Heart right ventricle (tissue), 16 donors: ENCODE measurements at regions not wholly inside any gene's neighbourhood (a gene's known extent, or its start where the extent isn't known, plus 50 kb on each side); places are given as distances from the start of the nearest gene placed in this dataset.

Experiments used
- ATAC-seq, 8 donors: fragments of 200-7000 bp; cut with Tn5 transposase; one replicate each; pipeline ENCODE4 v1.9.1; 2020; ENCODE audit warnings: mild to moderate bottlenecking in 8 of 8, moderate library complexity in 8 of 8, moderate number of reproducible peaks in 1 of 8
- DNase-seq, 2 donors: peaks; one replicate each; pipeline ENCODE4 v3.0.0-alpha.2; 2020
- H3K27ac ChIP-seq, 10 donors: fragments of 200-600 bp; sonication (generic) in 2 of 10; one replicate each; pipeline versions ENCODE4 v1.5.0 to v1.8.0; 2020 to 2022; ENCODE audit warnings: mild to moderate bottlenecking in 3 of 10
- H3K27me3 ChIP-seq, 7 donors: fragments of 200-600 bp; one replicate each; pipeline ENCODE4 v1.8.0; 2021 to 2022; ENCODE audit warnings: mild to moderate bottlenecking in 2 of 7
- H3K36me3 ChIP-seq, 9 donors: fragments of 200-600 bp; sonication (generic) in 1 of 9; one replicate each; pipeline versions ENCODE4 v1.5.0 to v1.8.0; 2020 to 2022; ENCODE audit warnings: mild to moderate bottlenecking in 2 of 9
- H3K4me1 ChIP-seq, 9 donors: fragments of 200-600 bp; sonication (generic) in 1 of 9; one replicate each; pipeline versions ENCODE4 v1.5.0 to v1.8.0; 2020 to 2022; ENCODE audit warnings: mild to moderate bottlenecking in 4 of 9
- H3K4me3 ChIP-seq, 10 donors: fragments of 200-600 bp; sonication (generic) in 2 of 10; one replicate each; pipeline versions ENCODE4 v1.5.0 to v1.8.0; 2020 to 2022; ENCODE audit warnings: mild to moderate bottlenecking in 7 of 10, moderate library complexity in 2 of 10
- H3K9me3 ChIP-seq, 11 donors: fragments of 200-600 bp in 10 of 11; sonication (generic) in 2 of 11; one replicate each; pipeline versions ENCODE4 v1.5.0 to v1.8.0; 2013 to 2022; ENCODE audit warnings: mild to moderate bottlenecking in 2 of 11, control low read depth in 1 of 11, moderate library complexity in 1 of 11
- CTCF ChIP-seq, 9 donors: fragments of 200-600 bp; sonication (generic) in 2 of 9; IDR thresholded peaks; one replicate each; pipeline versions ENCODE4 v1.5.0 to v1.8.0; 2021 to 2022; ENCODE audit warnings: antibody characterized with exemption in 9 of 9, mild to moderate bottlenecking in 5 of 9, moderate library complexity in 1 of 9
- WGBS, 2 donors: extraction: QIAGEN DNeasy Blood & Tissue Kit; methylation state at CpG; one replicate each; pipeline ENCODE4 v1.1.7; 2013; ENCODE audit warnings: inconsistent platforms in 1 of 2; 5-methylcytosine and 5-hydroxymethylcytosine counted together
- intact Hi-C, 10 donors: fragments of 100-400 bp; cut with DNase I; formaldehyde crosslinking; loops; one replicate each; pipeline versions ENCODE4 v1.11.1 to v1.14.2; 2022
- donor health status: Arrhythmogenic right ventricular cardiomyopathy.
- donor health status: ischemic (EF 13 %, LVEDD 7.1; RV severe dilation, severe dysfunction).
- donor health status: healthy with polysubstance abuse.
- donor health status: DM: no; HTN: yes; CAD: no.
- donor health status: DM: no; HTN: no; CAD: no.
- donor health status: ischemic (EF 25% LVEDD 6.9; RV normal size, moderate dysfunction).
- donor health status: ischemic (EF 25% LVEDD 5.7; RV mildly dilated, moderate dysfunction).
- donor health status: healthy.
- donor health status: DM: yes; HTN: yes; CAD: no.
- donor health status: Ischemic cardiomyopathy.
- donor health status: ischemic (EF 35%, LVEDD 5.7; RV mildly dilated, moderate dysfunction).
- donor health status: nonischemic (EF 11% LVEDD 7.7; RV severe dilation, severe dysfunction).
- donor health status: DM: yes; HTN: yes; CAD: no.
- donor health status: PGD.
- donor health status: ischemic (EF 29% LVEDD 5.4; RV normal size, mild dysfunction).
- donor health status: nonischemic (EF 23%, LVEDD 6.1; RV moderate dilation, normal function).

DNA sequence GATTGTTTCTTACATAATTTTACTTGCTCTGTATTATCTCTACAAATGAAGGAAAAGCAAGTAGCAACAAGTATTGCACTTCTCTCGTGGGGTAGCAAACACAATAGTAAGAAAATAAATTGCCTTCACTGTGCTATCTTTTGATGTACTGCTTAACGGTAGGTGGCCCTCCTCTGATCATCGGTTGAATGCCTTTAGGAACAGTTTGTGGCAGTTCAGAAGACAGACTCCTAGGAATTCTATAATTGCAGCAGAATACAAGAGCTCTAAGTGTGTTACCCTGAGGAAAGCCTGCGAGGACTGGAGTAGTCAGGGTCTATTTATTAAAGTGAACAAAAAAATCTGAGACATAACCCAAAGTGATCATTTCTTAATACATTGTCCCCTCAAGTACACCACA lies 1135.9 kb downstream of the KCNT2 start:
- ATAC-seq (no peak), DNase-seq (no peak)
- Histone ChIP-seq H3K36me3 (no peaks in the 10 kb centered on the region), H3K4me3 (no peak overlapping the region), H3K27me3 (no peaks in the 10 kb centered on the region), H3K4me1 (no peaks in the 10 kb centered on the region), H3K27ac (no peak overlapping the region), H3K9me3 (peaks cover 0 to 23% (median 5%) of the 10 kb centered on the region in 11 donors)
- WGBS, 2 donors, result 49 to 60% methylated on average over 4 of the region's 4 CpGs
- intact Hi-C loops, result loop anchor here in 1 of 10 donors (5.0 kb wide), 1 partner anchor 1915 kb away; no protein-coding TSS in a partner anchor
- TF ChIP-seq CTCF (IDR thresholded peaks at IDR 0.05), result no peak

- no peak for TF ChIP-seq CTCF (IDR thresholded peaks at IDR 0.05)
- H3K4me1 ChIP-seq, result no peaks in the 10 kb centered on the region
- H3K9me3 ChIP-seq, result peaks cover 0 to 4% (median 0%) of the 10 kb centered on the region in 11 donors
- DNase-seq (no peak), ATAC-seq (no peak)
- intact Hi-C loops, result no loop called here
- H3K36me3 ChIP-seq, result no peaks in the 10 kb centered on the region
- WGBS, 2 donors, result 75 to 84% methylated on average over 1 of the region's 1 CpG
- H3K27ac ChIP-seq, result no peak overlapping the region
- no peaks in the 10 kb centered on the region for H3K27me3 ChIP-seq
- no peak overlapping the region for H3K4me3 ChIP-seq
Measured at GRCh38 chr1:195466639-195467038, 1141.6 kb downstream of the KCNT2 start.

DNA sequence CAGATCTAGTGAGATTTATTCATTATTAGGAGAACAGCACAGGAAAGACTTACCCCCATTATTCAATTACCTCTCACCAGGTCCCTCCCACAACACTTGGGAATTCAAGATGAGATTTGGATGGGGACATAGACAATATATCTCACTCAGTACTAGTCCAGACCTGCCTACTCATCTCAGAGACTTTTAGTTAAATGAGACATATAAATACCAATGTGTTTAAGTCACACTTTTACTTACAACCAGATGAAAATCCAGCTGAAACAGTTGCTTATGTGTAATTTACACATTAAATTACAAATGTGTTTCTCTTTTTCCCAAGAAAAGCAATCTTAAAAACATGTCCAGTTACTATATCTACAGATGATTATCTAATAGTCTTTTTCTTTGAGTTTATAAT lies 1145.6 kb downstream of the KCNT2 start:
- intact Hi-C loops, result no loop called here
- ATAC-seq (no peak), DNase-seq (no peak)
- Histone ChIP-seq H3K27ac (no peak overlapping the region), H3K4me3 (no peak overlapping the region), H3K9me3 (peaks cover 0 to 4% (median 0%) of the 10 kb centered on the region in 11 donors), H3K36me3 (no peaks in the 10 kb centered on the region), H3K27me3 (no peaks in the 10 kb centered on the region), H3K4me1 (no peaks in the 10 kb centered on the region)
- no peak for TF ChIP-seq CTCF (IDR thresholded peaks at IDR 0.05)

DNA sequence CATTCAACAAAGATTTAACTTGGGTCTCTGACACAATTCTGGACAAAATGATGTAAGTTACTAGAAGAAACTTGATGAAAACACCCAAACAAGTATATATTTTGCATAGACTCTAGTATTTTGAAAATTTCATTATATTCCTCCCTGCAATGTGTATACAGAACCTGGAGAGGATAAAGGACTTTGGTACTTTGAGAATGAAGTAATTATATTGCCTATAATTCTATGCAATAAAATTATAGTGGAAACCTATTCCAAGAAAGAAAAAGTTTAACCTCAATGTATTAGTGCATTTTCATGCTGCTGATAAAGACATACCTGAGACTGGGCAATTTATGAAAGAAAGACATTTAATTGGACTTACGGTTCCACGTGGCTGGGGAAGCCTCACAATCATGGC lies 1146.1 kb downstream of the KCNT2 start:
- H3K4me1 ChIP-seq, result no peaks in the 10 kb centered on the region
- H3K9me3 ChIP-seq, result peaks cover 0 to 4% (median 0%) of the 10 kb centered on the region in 11 donors
- DNase-seq (no peak), ATAC-seq (no peak)
- no peak overlapping the region for H3K27ac ChIP-seq
- no peak for TF ChIP-seq CTCF (IDR thresholded peaks at IDR 0.05)
- H3K4me3 ChIP-seq, result no peak overlapping the region
- no peaks in the 10 kb centered on the region for H3K36me3 ChIP-seq
- 72 to 94% methylated on average over 2 of the region's 2 CpGs for WGBS, 2 donors
- H3K27me3 ChIP-seq, result no peaks in the 10 kb centered on the region
- intact Hi-C loops, result no loop called here

DNA sequence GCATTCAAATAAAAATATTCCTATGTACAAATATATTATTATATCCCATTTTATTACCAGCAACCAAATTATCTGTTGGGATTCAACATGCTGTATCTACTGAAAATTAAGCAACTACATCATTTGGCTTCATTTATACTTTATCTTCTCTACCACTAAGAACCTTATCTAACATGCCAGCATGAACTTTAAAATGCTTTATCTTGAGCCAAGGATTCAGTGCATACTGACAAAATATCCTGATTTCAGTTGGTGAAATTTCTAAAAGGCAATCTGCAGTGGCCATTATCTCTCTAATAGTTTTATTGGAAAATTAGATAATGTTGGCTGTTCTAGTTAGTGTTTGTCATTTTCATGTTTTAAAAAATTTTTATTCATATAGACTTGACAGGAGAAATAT lies 1149.9 kb downstream of the KCNT2 start:
- no peak overlapping the region for H3K4me3 ChIP-seq
- H3K4me1 ChIP-seq, result no peaks in the 10 kb centered on the region
- H3K27ac ChIP-seq, result no peak overlapping the region
- DNase-seq (no peak), ATAC-seq (no peak)
- TF ChIP-seq CTCF (IDR thresholded peaks at IDR 0.05), result no peak
- peaks cover 0 to 4% (median 0%) of the 10 kb centered on the region in 11 donors for H3K9me3 ChIP-seq
- no peaks in the 10 kb centered on the region for H3K36me3 ChIP-seq
- H3K27me3 ChIP-seq, result no peaks in the 10 kb centered on the region
- intact Hi-C loops, result no loop called here
